ENCODE measurements at regions not wholly inside any gene's neighbourhood (a gene's known extent, or its start where the extent isn't known, plus 50 kb on each side); places are given as distances from the start of the nearest gene placed in this dataset.

- TF ChIP-seq GLIS3 (CRISPR knock-in tag; IDR thresholded peaks at IDR 0.05) (no peak), ZNF565 (CRISPR knock-in tag; conservative IDR thresholded peaks at IDR 0.05; ENCODE audit: low read depth) (no peak), ZNF70 (CRISPR knock-in tag; IDR thresholded peaks at IDR 0.05) (no peak), TOX (CRISPR knock-in tag; IDR thresholded peaks at IDR 0.05; ENCODE audit: borderline replicate concordance) (no peak), ZFP30 (CRISPR knock-in tag; IDR thresholded peaks at IDR 0.05) (no peak), PPARA (CRISPR knock-in tag; IDR thresholded peaks at IDR 0.05; ENCODE audit: borderline replicate concordance) (no peak), RARB (CRISPR knock-in tag; IDR thresholded peaks at IDR 0.05) (no peak), CSDC2 (CRISPR knock-in tag; IDR thresholded peaks at IDR 0.05) (no peak), ARNTL (CRISPR knock-in tag; IDR thresholded peaks at IDR 0.05; ENCODE audit: borderline replicate concordance, low read depth) (no peak), TSHZ2 (CRISPR knock-in tag; IDR thresholded peaks at IDR 0.05) (no peak), ISL1 (CRISPR knock-in tag; IDR thresholded peaks at IDR 0.05) (no peak), PATZ1 (CRISPR knock-in tag; IDR thresholded peaks at IDR 0.05; ENCODE audit: borderline replicate concordance) (no peak), ZC3H10 (CRISPR knock-in tag; IDR thresholded peaks at IDR 0.05) (no peak)
- ATAC-seq: no peak
Measured at GRCh38 chr6:48979806-48980205, 483.2 kb downstream of the MMUT start.

GRCh38 chr6:48979085-48979484, 484.0 kb downstream of the MMUT start:
- no peak for TF ChIP-seq CSDC2 (CRISPR knock-in tag; IDR thresholded peaks at IDR 0.05)
- no peak for TF ChIP-seq ZFP30 (CRISPR knock-in tag; IDR thresholded peaks at IDR 0.05)
- no peak for TF ChIP-seq ZFP3 (CRISPR knock-in tag; IDR thresholded peaks at IDR 0.05)
- no peak for TF ChIP-seq ISL1 (CRISPR knock-in tag; IDR thresholded peaks at IDR 0.05)
- TF ChIP-seq CSRNP3 (CRISPR knock-in tag; IDR thresholded peaks at IDR 0.05): no peak
- no peak for TF ChIP-seq GLIS3 (CRISPR knock-in tag; IDR thresholded peaks at IDR 0.05)
- TF ChIP-seq TOX (CRISPR knock-in tag; IDR thresholded peaks at IDR 0.05; ENCODE audit: borderline replicate concordance): no peak
- no peak for TF ChIP-seq CREB5 (CRISPR knock-in tag; IDR thresholded peaks at IDR 0.05; ENCODE audit: low read depth)
- no peak for TF ChIP-seq ZC3H10 (CRISPR knock-in tag; IDR thresholded peaks at IDR 0.05)
- TF ChIP-seq ZNF70 (CRISPR knock-in tag; IDR thresholded peaks at IDR 0.05): no peak
- TF ChIP-seq TSHZ2 (CRISPR knock-in tag; IDR thresholded peaks at IDR 0.05): no peak
- no peak for TF ChIP-seq PPARA (CRISPR knock-in tag; IDR thresholded peaks at IDR 0.05; ENCODE audit: borderline replicate concordance)
- TF ChIP-seq ARNTL (CRISPR knock-in tag; IDR thresholded peaks at IDR 0.05; ENCODE audit: borderline replicate concordance, low read depth): no peak
- TF ChIP-seq PATZ1 (CRISPR knock-in tag; IDR thresholded peaks at IDR 0.05; ENCODE audit: borderline replicate concordance): no peak
- TF ChIP-seq POU6F1 (CRISPR knock-in tag; IDR thresholded peaks at IDR 0.05; ENCODE audit: borderline replicate concordance, low read depth): no peak
- no peak for TF ChIP-seq BACH2 (CRISPR knock-in tag; IDR thresholded peaks at IDR 0.05; ENCODE audit: borderline replicate concordance)
- no peak for ATAC-seq

Measured in SK-N-SH treated with all-trans-retinoic acid at 6 μM for 48 hours (cell line).